ENCODE measurements at regions not wholly inside any gene's neighbourhood (a gene's known extent, or its start where the extent isn't known, plus 50 kb on each side); places are given as distances from the start of the nearest gene placed in this dataset.

DNA sequence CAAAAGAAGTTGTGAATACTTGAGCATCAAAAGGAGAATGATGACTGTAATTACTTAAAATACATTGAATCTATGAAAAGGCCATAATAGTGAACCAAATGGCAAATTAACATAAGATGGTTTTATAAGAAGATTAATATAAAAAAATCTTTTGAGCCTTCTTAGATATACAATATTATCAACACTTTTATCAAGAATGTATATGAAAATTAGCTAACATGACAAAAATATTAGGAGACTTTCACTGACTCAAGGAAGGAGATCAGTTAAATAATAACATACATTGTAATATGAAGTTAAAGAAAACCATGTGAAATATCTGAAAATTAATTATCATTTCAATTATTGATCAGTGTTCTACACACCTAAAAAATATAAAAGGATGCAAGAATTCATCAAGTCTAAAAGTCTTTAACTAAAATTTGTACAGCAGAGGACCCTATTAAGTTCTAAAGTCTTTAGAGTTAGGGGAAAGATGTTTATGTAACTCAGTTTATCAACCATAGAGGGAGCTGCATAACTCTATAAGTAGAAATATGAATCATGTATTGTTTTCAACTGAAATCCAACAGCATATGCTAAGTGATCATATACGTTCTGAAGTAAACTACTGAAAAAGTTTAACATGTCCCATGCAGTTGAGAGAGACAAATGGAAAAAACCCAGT is 756.1 kb upstream of the MIR17HG start:
- 67% methylated on average over 1 of the region's 1 CpG for WGBS (ENCODE audit: missing lambda C conversion rate)
- H3K4me1 ChIP-seq: peaks cover 3% of the 10 kb centered on the region; the same call in 1 of the 3 replicates
- CTCF ChIA-PET: no interaction called here
- FAIRE-seq (no peak), DNase-seq (ENCODE audit: low read depth in 1 of 2, low spot score in 1 of 2) (no peak), ATAC-seq (no peak)
- no peak overlapping the region; a peak in 1 of 6 replicates for H3K27ac ChIP-seq
- H3K9me3 ChIP-seq: peaks cover 4% of the 10 kb centered on the region; the same call in 1 of the 3 replicates
- H3K4me3 ChIP-seq: no peak overlapping the region
- TF ChIP-seq, protein P1, sequence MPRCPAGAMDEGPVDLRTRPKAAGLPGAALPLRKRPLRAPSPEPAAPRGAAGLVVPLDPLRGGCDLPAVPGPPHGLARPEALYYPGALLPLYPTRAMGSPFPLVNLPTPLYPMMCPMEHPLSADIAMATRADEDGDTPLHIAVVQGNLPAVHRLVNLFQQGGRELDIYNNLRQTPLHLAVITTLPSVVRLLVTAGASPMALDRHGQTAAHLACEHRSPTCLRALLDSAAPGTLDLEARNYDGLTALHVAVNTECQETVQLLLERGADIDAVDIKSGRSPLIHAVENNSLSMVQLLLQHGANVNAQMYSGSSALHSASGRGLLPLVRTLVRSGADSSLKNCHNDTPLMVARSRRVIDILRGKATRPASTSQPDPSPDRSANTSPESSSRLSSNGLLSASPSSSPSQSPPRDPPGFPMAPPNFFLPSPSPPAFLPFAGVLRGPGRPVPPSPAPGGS (IDR thresholded peaks at IDR 0.05): no peak
- TF ChIP-seq TFCP2L1 (CRISPR knock-in tag; IDR thresholded peaks at IDR 0.05) (no peak), ZC3H11A (IDR thresholded peaks at IDR 0.05) (no peak), JUN (IDR thresholded peaks at IDR 0.05) (no peak), KDM5A (IDR thresholded peaks at IDR 0.05) (no peak), GATA3 (IDR thresholded peaks at IDR 0.05; ENCODE audit: borderline replicate concordance) (no peak), KDM1A (IDR thresholded peaks at IDR 0.05; ENCODE audit: low read depth) (no peak), PHF8 (IDR thresholded peaks at IDR 0.05; ENCODE audit: borderline replicate concordance, low read depth) (no peak), HDAC2 (IDR thresholded peaks at IDR 0.05) (no peak), MYC (IDR thresholded peaks at IDR 0.05; ENCODE audit: borderline replicate concordance, low read length) (no peak), JUNB (IDR thresholded peaks at IDR 0.05) (no peak), ESRRA (IDR thresholded peaks at IDR 0.05; ENCODE audit: borderline replicate concordance, low read length) (no peak), NPAS2 (CRISPR knock-in tag; IDR thresholded peaks at IDR 0.05; ENCODE audit: borderline replicate concordance) (no peak)
- TF ChIP-seq, protein P2, sequence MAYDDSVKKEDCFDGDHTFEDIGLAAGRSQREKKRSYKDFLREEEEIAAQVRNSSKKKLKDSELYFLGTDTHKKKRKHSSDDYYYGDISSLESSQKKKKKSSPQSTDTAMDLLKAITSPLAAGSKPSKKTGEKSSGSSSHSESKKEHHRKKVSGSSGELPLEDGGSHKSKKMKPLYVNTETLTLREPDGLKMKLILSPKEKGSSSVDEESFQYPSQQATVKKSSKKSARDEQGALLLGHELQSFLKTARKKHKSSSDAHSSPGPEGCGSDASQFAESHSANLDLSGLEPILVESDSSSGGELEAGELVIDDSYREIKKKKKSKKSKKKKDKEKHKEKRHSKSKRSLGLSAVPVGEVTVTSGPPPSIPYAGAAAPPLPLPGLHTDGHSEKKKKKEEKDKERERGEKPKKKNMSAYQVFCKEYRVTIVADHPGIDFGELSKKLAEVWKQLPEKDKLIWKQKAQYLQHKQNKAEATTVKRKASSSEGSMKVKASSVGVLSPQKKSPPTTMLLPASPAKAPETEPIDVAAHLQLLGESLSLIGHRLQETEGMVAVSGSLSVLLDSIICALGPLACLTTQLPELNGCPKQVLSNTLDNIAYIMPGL (CRISPR knock-in tag; IDR thresholded peaks at IDR 0.05; ENCODE audit: borderline replicate concordance): no peak
- TF ChIP-seq, protein P3, sequence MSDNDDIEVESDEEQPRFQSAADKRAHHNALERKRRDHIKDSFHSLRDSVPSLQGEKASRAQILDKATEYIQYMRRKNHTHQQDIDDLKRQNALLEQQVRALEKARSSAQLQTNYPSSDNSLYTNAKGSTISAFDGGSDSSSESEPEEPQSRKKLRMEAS (IDR thresholded peaks at IDR 0.05): no peak
- POLR2A ChIA-PET: no interaction called here
- H3K4me2 ChIP-seq: no peak overlapping the region

DNA sequence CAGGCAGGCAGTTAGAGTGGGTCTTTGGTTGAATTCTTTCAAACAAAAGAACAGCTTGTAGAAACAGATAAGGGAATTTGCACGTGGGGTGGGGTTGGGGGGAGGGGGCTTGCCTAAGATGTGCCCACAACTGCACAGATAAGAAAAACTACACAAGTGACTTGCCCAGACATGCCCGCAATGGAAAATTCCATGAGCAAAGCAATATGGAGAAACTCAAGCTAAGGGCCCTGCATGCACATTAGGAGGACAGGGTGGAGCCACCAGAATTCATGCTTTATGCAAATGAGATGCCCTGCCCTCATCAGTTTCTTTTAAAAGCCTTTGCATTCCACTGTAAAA is 755.6 kb upstream of the MIR17HG start:
- DNase-seq (ENCODE audit: low read depth in 1 of 2, low spot score in 1 of 2): no peak
- no peak for FAIRE-seq
- CTCF ChIA-PET: no interaction called here
- H3K4me2 ChIP-seq: no peak overlapping the region
- peak overlapping the region in 1 of 2 experiments; percentile 21; a peak in 1 of 6 replicates for H3K27ac ChIP-seq
- TF ChIP-seq NPAS2 (CRISPR knock-in tag; IDR thresholded peaks at IDR 0.05; ENCODE audit: borderline replicate concordance) (no peak), EP300 (IDR thresholded peaks at IDR 0.05) (no peak), ZFP36 (IDR thresholded peaks at IDR 0.05; ENCODE audit: borderline replicate concordance, partially characterized antibody) (no peak), TFCP2L1 (CRISPR knock-in tag; IDR thresholded peaks at IDR 0.05) (no peak), RCOR1 (IDR thresholded peaks at IDR 0.05; ENCODE audit: low read depth, low read length) (no peak), EHF (CRISPR knock-in tag; IDR thresholded peaks at IDR 0.05) (no peak), HOXB13 (CRISPR knock-in tag; IDR thresholded peaks at IDR 0.05; ENCODE audit: low read depth) (no peak), KDM1A (IDR thresholded peaks at IDR 0.05; ENCODE audit: low read depth) (no peak), MAFK (IDR thresholded peaks at IDR 0.05; ENCODE audit: partially characterized antibody) (no peak), ZSCAN20 (CRISPR knock-in tag; IDR thresholded peaks at IDR 0.05) (no peak)
- TF ChIP-seq, protein P3 (IDR thresholded peaks at IDR 0.05): no peak
- TF ChIP-seq, protein P4, sequence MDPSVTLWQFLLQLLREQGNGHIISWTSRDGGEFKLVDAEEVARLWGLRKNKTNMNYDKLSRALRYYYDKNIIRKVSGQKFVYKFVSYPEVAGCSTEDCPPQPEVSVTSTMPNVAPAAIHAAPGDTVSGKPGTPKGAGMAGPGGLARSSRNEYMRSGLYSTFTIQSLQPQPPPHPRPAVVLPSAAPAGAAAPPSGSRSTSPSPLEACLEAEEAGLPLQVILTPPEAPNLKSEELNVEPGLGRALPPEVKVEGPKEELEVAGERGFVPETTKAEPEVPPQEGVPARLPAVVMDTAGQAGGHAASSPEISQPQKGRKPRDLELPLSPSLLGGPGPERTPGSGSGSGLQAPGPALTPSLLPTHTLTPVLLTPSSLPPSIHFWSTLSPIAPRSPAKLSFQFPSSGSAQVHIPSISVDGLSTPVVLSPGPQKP (IDR thresholded peaks at IDR 0.05; ENCODE audit: low read depth, low read length): no peak
- TF ChIP-seq, protein P2 (CRISPR knock-in tag; IDR thresholded peaks at IDR 0.05; ENCODE audit: borderline replicate concordance): no peak
- WGBS (ENCODE audit: missing lambda C conversion rate): 91% methylated on average over 1 of the region's 2 CpGs
- ATAC-seq: no peak
- no peak overlapping the region for H3K4me3 ChIP-seq
- peaks cover 4% of the 10 kb centered on the region; the same call in 1 of the 3 replicates for H3K9me3 ChIP-seq
- peaks cover 3% of the 10 kb centered on the region; the same call in 1 of the 3 replicates for H3K4me1 ChIP-seq
- POLR2A ChIA-PET: no interaction called here
